Retinal pigment epithelial cell (primary cell): ENCODE measurements at regions not wholly inside any gene's neighbourhood (a gene's known extent, or its start where the extent isn't known, plus 50 kb on each side); places are given as distances from the start of the nearest gene placed in this dataset.

Source experiments
- DNase-seq: peaks from one replicate; pipeline ENCODE4 v3.0.0-alpha.2; 2010; ENCODE audit warnings: low read depth
- H3K4me3 ChIP-seq: 2 replicates; pipeline ENCODE4 v1.5.1; 2011; ENCODE audit warnings: mild to moderate bottlenecking, low read length, control low read depth, moderate library complexity
- CTCF ChIP-seq: conservative IDR thresholded peaks from 2 replicates; pipeline ENCODE4 v1.5.1; 2011; ENCODE audit warnings: low read depth, low read length, control low read depth, inconsistent platforms

GRCh38 chr22:48258064-48258701 lies 1495.7 kb downstream of the TBC1D22A start:
- H3K4me3 ChIP-seq = no peak overlapping the region
- no peak for TF ChIP-seq CTCF
- DNase-seq = no peak

GRCh38 chr22:48257685-48258055 lies 1495.2 kb downstream of the TBC1D22A start:
- H3K4me3 ChIP-seq = no peak overlapping the region
- no peak for DNase-seq
- no peak for TF ChIP-seq CTCF

- no peak for DNase-seq
- TF ChIP-seq CTCF = no peak
- no peak overlapping the region for H3K4me3 ChIP-seq
These were observed 1494.6 kb downstream of the TBC1D22A start for GRCh38 chr22:48256776-48257684.

GRCh38 chr22:48256041-48256739 lies 1493.7 kb downstream of the TBC1D22A start:
- DNase-seq = no peak
- H3K4me3 ChIP-seq = no peak overlapping the region
- no peak for TF ChIP-seq CTCF

- TF ChIP-seq CTCF = no peak
- DNase-seq = no peak
- H3K4me3 ChIP-seq = no peak overlapping the region
These were observed 1491.9 kb downstream of the TBC1D22A start for GRCh38 chr22:48254311-48254873.

- no peak for TF ChIP-seq CTCF
- no peak for DNase-seq
- no peak overlapping the region for H3K4me3 ChIP-seq
These were observed 1491.1 kb downstream of the TBC1D22A start for GRCh38 chr22:48253573-48253972.
